GM12872 (cell line): ENCODE measurements at regions not wholly inside any gene's neighbourhood (a gene's known extent, or its start where the extent isn't known, plus 50 kb on each side); places are given as distances from the start of the nearest gene placed in this dataset.

Source experiments
- CTCF ChIP-seq: IDR thresholded peaks from 3 replicates; pipeline ENCODE4 v1.5.1; 2011; ENCODE audit warnings: low read depth, mild to moderate bottlenecking, low read length, moderate library complexity; ENCODE audit not compliant: insufficient read depth

GRCh38 chr17:77089124-77089490 lies 51.7 kb upstream of the SEC14L1 start:
- TF ChIP-seq CTCF, result no peak

DNA sequence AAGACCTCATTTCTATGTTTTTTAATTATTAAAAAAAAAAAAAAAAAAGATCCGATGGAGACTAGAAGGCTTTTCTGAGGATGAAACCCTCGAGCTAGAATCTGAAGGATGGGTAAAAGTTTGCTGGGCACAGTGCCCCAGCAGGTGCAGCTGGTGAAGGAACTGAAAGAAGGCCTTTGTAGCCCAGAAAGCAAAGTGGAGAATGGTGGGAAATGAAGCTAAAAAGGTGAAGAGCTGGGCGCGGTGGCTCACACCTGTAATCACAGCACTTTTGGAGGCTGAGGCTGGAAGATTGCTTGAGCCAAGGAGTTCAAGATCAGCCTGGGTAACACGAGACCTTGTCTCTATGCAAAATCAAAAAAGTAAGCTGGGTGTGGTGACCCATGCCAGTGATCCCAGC lies 50.3 kb upstream of the SEC14L1 start:
- TF ChIP-seq CTCF, result no peak
